ENCODE measurements at regions not wholly inside any gene's neighbourhood (a gene's known extent, or its start where the extent isn't known, plus 50 kb on each side); places are given as distances from the start of the nearest gene placed in this dataset.

- TF ChIP-seq ZNF462 (CRISPR knock-in tag; IDR thresholded peaks at IDR 0.05) (no peak), NANOG (IDR thresholded peaks at IDR 0.05; ENCODE audit: borderline replicate concordance) (no peak), CTCF (conservative IDR thresholded peaks at IDR 0.05; ENCODE audit: low read depth in 2 of 2) (no peak), ZNF331 (CRISPR knock-in tag; IDR thresholded peaks at IDR 0.05; ENCODE audit: low read depth) (no peak), REST (IDR thresholded peaks at IDR 0.05; ENCODE audit: unreplicated experiment) (no peak), STAT1 (IDR thresholded peaks at IDR 0.05; ENCODE audit: unreplicated experiment) (no peak), CREB1 (CRISPR knock-in tag; IDR thresholded peaks at IDR 0.05; ENCODE audit: low read depth) (no peak), POLR2AphosphoS5 (IDR thresholded peaks at IDR 0.05; ENCODE audit: low read depth) (no peak)
Observed at GRCh38 chr11:25901415-25901814, 430.5 kb upstream of the ANO3 start (continued).

Measured in GM23338 (cell line).